SK-N-DZ (cell line): ENCODE measurements at regions not wholly inside any gene's neighbourhood (a gene's known extent, or its start where the extent isn't known, plus 50 kb on each side); places are given as distances from the start of the nearest gene placed in this dataset.
"Not testable (repeated sequence)": the region's sequence is repeated elsewhere in the genome, so short reads cannot be mapped to it uniquely, and the experiment has no call there.

Source experiments
- DNase-seq: peaks from one replicate; pipeline ENCODE4 v3.0.0-alpha.2; 2015; ENCODE audit warnings: low spot score

- DNase-seq, result no peak
These were observed 121.1 kb upstream of the TEX13C start for GRCh38 chrX:125198546-125198945.

- DNase-seq, result no peak
These were observed 117.0 kb upstream of the TEX13C start for GRCh38 chrX:125202591-125203248.

DNA sequence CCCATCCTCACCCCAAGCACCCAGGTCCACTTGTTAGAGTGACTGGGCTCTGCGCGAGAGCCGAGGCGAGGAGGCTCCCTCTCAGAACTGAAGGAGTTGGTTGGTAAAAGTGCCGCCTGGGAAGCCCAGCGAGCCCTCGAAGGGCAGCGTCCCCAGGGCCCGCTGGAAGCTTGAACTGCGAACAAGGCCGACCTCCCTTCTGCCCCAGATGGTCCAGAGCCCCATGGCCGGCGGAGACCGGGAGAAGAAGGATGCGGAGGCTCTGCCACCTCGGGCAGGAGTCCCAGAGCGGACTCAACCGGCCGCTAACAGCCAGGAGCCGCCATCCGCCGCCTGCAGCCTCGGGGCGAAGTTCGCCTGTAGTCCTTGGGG is 116.3 kb upstream of the TEX13C start:
- no peak for DNase-seq

- DNase-seq, result no peak
These were observed 115.7 kb upstream of the TEX13C start for GRCh38 chrX:125203737-125204578.

- no peak for DNase-seq
These were observed 115.0 kb upstream of the TEX13C start for GRCh38 chrX:125204681-125205132.

DNA sequence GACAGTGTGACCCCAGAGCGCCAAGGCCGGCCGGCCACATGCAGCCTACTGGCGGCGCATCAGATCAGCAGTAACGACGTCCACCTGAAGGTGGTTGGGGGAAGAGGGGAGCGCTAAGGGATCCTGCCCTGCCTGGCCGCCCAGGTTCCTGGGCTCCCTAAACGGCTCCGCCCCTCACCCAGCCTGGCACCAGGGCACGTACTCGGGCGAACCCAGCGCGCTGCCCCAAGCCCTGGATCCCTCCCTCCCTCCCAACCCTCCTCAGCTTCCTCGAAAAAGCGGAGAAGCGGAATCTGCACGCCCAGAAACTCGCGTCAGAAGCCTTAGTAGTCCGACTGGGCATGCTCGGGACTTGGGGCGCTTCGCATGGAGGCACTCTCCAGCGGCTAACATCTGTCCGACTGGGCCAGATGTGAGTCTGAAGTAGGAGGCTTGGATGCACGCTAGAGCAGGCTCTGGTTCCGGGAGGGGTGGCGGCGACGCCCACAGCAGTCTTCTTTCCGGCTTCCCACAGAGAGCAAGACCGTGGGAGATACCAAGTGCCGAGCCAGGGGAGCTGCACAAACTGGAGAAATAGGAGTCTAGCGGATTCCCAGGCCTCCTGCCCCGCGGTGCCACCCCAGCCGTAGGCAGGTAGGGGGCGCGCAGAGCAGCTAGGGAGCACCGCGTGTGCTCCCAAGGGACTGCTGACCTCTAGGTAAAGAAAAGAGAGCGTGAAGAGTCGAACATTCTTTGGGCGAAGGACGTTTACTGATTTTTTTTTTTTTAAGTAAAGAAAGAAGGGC is 114.3 kb upstream of the TEX13C start:
- DNase-seq, result peak; percentile 29

DNA sequence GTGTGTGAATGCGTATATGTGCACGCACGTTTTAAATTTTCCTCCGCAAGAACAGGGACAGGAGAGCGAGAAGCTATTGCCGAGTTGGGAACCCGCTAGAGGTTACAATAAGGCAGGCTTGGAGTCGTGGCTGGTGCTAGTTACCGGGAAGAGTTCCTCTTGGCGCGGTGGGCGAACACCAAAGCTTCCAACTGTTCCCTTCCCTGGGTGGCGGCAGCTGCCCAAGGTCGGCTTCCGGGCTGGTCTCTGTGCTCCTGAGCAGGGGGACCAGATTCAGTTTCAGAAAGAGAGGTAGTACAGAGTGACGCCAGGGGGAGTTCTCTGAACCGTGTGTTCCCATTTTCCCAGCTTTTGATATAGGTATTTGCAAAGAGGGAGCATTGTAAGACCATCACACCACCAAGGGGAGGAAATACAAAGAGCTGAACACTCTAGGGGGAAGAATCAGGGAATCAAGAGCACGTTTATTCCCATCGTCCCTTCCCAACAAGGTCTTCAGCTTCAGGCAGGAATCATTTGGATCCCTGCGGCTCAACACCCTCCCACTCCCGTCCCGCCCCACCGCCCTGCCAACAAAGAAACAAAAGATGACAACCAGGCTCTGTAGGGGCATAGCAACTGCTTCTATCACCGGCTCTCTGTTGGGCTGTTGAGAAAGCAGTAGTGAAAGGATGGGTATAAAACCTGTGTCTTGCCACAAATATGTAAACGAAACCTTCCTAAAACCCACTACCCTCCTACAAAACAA is 113.6 kb upstream of the TEX13C start:
- peak; percentile 12 for DNase-seq

DNA sequence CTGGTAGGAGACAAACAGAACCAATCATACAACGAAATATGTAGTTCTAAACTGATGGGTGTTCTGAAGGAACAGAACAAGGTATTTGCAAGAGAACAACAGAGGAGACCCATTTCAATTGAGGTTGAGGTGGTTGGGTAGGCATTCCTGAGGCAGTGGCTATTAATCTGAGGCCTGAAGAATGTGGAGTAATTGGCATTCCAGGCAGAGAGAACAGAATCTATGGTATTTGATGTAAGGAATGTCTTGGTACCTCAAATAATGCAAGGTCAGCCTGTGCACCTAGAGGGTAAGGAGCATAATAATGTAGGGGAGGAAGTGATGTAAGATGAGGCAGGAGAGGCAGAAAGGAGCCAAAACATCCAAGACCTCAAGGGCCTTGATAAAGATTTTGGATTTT is 109.5 kb upstream of the TEX13C start:
- no peak for DNase-seq

- no peak for DNase-seq
These were observed 99.8 kb upstream of the TEX13C start for GRCh38 chrX:125219852-125220251.

DNA sequence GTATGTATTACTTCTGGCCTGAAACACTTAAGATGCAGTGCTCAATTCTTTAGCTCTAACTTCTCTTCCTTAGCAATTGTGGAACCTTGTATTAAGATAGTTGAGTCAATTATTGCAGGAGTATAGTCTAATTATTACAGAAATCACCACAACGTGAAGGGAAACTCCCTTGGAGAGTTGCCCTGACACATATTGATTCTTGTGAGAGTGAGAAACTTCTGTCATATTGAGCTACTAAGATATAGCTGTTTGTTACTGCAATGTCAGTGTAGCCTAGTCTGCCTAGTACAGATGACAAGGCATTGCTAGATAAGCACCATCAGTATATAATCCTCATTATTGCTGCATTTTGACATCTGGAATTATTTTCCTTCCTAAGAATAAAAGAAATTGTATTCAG is 82.7 kb upstream of the TEX13C start:
- no peak for DNase-seq

GRCh38 chrX:125248931-125249330 is 70.7 kb upstream of the TEX13C start:
- no peak for DNase-seq

DNA sequence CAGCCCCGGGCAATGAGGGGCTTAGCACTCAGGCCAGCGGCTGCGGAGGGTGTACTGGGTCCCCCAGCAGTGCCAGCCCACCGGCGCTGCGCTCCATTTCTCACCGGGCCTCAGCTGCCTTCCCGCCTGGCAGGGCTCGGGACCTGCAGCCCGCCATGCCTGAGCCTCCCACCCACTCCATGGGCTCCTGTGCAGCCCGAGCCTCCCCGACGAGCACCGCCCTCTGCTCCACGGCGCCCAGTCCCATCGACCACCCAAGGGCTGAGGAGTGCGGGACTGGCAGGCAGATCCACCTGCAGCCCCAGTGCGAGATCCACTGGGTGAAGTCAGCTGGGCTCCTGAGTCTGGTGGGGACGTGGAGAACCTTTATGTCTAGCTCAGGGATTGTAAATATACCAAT is 63.9 kb upstream of the TEX13C start:
- not testable (repeated sequence) for DNase-seq

- no peak for DNase-seq
These were observed 56.8 kb upstream of the TEX13C start for GRCh38 chrX:125262836-125263235.

- DNase-seq, result no peak
These were observed 53.5 kb upstream of the TEX13C start for GRCh38 chrX:125266153-125266660.
